HG03039 (cell line): ENCODE measurements at regions not wholly inside any gene's neighbourhood (a gene's known extent, or its start where the extent isn't known, plus 50 kb on each side); places are given as distances from the start of the nearest gene placed in this dataset.
A peak's percentile ranks its signal among the peaks of the same experiment; 100 is the strongest.

Experiments used
- ATAC-seq: cut with Tn5 transposase; IDR thresholded peaks from one replicate; pipeline ENCODE4 v1.9.1; 2021; ENCODE audit warnings: mild to moderate bottlenecking, moderate library complexity; ENCODE audit not compliant: unreplicated experiment

DNA sequence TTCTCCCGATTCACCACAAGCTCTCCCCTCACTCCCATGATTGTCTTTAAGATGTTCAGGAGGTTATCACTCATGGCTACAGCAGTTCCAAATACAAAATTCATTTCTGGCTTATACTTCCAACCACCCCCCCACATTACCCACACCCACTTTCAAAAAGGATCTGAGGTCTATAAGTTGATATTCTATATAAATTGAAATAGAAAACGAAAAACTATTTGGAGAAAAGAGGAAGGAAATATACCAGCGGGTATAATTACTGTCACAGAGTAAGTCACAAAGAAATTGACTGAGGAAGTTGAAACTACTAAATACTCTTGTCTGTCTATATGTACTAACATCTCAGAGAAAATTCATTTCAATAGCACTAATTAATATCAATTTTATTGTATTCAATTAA is 112.7 kb upstream of the TNFAIP3 start:
- no peak for ATAC-seq

- ATAC-seq = no peak
Measured at GRCh38 chr6:137754866-137755265, 112.2 kb upstream of the TNFAIP3 start.

- no peak for ATAC-seq
Measured at GRCh38 chr6:137755284-137755683, 111.8 kb upstream of the TNFAIP3 start.

- no peak for ATAC-seq
Measured at GRCh38 chr6:137756788-137757187, 110.3 kb upstream of the TNFAIP3 start.

GRCh38 chr6:137758661-137759060 is 108.4 kb upstream of the TNFAIP3 start:
- ATAC-seq = no peak

DNA sequence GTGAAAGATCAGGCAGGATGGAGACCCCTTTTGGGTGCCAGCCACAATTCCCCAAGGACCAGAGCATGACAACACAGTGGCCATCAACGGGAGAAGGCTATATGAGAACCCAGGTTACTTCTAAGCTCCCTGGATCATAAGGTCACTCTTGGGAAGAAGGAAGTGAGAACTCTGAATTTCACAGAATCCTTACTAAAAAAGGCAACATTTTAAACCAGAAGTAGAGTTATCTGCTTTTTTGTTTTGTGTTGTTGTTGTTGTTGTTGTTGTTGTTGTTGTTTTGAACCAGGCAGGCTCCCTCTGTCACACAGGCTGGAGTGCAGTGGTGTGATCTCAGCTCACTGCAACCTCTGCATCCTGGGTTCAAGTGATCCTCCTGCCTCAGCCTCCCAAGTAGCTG is 107.4 kb upstream of the TNFAIP3 start:
- ATAC-seq = no peak

DNA sequence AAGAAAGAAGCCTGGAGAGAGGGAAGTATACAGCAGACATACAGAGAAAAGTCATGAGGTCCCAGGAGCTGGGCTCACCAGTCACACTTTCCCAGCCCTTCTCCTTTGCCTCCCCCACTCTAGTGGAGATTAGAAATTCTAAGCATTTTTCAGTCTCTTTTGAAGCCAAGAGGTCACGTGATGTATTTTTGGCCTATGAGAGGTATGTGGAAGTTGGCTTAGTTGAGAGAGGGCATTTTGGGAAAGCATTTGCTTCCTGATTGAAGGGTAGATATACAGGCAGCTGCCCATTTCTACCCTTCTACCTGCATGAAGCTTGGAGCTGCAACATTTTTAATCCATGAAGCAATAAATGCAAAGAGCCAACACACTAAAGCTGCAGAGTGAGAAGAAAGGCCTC is 106.0 kb upstream of the TNFAIP3 start:
- no peak for ATAC-seq

- no peak for ATAC-seq
Measured at GRCh38 chr6:137761487-137761886, 105.6 kb upstream of the TNFAIP3 start.

- no peak for ATAC-seq
Measured at GRCh38 chr6:137762168-137763090, 104.6 kb upstream of the TNFAIP3 start.

GRCh38 chr6:137763436-137763835 is 103.6 kb upstream of the TNFAIP3 start:
- ATAC-seq = no peak

- no peak for ATAC-seq
Measured at GRCh38 chr6:137763886-137764285, 103.2 kb upstream of the TNFAIP3 start.

- ATAC-seq = no peak
Measured at GRCh38 chr6:137764464-137764863, 102.6 kb upstream of the TNFAIP3 start.

DNA sequence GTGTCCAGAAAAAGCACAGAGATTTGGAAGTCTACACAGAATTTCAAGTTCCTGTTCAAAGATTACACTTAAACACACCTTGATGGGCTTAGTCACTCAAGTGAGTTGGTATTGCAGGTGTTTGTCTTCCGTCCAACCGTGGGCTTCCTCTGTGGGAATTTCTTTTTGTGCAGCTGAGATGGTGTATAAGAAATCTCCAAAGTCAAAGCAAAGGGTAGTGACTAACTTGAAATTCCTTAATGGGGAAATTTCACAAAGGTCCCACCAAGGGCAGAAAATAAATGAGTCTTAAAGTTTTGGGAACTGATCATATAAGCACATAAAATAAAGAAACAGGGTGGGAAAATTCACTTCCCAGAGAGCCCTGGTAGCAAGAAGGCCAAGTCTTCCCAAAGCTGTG is 102.0 kb upstream of the TNFAIP3 start:
- ATAC-seq = no peak

DNA sequence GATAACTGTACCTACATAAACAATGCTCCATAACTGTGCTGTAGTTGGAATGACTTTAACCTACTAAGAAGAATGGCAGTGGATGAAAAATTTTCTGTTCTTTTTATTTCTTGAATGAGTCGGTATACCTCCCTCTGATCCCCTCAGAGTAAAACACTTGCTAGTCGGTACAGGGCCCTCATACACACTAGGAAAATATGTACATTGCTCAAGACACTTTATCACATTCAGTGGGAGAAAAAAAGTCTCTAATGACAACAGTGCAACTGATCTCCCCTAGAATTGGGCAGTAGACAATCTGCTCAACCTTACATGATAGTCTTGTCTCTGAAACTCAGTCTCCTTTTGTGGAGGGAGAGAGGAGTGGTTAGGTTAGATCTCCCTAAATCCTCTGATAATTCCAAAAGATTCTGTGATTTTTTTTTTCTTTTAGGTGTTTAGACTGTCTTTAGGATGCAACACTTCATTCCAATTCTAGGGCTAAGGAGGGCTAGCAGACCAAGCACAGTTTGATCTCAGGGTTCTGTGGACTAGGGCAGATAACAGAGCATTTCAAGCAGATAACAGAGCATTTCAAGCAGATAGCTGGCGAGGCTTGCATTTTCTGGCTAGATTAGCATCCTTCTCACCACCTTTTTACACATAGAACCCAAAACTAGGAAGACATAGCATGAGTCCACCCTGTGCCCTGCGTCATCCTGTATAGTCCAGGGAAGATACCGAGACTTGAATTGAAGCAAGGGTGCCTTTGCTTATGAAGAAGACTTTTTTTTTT is 100.3 kb upstream of the TNFAIP3 start:
- no peak for ATAC-seq

DNA sequence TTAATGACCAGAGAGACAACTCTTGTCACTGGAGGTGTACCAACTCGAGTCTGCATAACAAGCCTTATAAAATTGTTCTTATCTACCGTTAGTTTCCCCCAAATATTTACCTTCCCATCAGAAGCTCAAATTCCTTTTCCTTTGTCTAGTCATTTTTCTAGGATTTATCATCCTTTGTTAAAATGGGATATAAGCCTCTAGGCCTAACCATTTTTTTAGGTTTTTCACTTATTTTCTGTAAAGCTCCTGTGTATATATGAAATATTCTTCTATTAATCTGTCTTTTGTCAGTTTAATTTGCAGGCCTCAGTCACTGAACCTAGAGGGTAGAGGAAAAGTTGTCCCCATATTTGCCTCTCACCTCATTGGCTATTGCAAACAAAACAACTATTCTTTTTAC is 99.6 kb upstream of the TNFAIP3 start:
- no peak for ATAC-seq

DNA sequence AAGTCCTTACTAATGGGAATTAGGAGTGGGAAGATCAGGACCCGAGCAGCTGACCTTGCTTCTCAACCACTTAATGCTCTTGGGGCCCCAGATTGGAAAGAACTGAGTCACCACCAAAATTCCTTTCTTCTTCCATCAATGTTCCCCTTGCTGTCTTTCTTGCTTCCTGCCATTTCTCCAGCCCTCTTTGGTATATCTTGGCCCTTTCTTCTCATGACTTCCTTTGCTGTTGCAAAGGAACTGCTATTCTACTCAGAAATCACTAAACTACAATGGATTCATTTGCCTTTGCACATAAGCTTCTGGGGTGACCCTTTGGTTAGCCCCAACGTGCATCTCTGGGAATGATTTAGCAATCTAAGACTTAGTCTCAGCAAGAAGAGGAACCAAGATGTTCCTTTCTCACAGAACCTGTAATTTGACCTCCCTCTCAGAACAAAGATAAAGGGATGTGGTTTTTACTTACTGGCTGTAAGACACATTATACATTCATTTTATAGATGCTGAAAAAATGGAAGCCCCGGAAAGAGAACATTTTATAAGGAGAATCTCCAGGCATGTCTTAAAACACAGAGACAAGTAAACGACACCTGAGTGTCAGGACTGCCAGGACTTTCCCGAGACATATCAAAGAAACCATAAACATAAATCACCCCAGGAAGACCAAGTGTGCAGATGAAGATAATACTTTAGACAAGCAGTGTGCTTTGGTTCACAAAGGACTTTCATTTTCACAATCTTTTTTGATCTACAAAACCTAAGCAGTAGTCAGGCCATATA is 99.0 kb upstream of the TNFAIP3 start:
- peak; percentile 72 for ATAC-seq

- no peak for ATAC-seq
Measured at GRCh38 chr6:137768935-137769334, 98.1 kb upstream of the TNFAIP3 start.

- no peak for ATAC-seq
Measured at GRCh38 chr6:137769797-137770362, 97.2 kb upstream of the TNFAIP3 start.

DNA sequence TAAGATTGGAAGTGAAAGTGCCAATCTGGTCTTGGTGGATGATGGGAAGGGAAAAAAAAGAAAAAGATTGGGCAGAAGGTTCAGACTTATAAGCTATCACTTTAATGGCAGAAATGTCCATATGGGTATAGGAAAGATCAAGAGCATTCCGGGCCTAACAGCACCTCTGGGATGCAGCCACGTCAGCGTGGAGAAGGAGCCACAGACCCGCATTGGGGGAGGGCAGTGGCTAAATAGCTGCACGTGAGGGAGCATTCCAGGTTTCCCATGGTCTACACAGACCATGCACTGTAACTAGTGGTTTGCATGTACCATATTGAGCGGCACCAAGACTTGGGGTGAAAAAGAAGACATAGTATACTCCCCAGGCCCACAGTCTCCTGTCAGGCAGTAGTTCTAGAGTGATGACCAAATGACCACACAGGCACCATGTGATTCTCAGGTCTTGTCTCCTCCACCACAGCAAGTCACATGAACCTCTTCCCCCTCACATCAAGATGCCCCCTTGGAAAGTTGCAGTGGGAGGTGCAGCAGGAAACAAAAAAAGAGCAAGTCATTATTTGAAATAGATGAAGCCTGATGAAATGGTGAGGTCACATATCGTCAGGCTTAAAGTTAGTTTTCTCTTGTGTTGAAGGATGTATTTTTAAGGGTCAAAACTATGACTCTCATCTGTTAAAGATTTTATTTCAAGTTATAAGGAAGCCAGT is 94.4 kb upstream of the TNFAIP3 start:
- ATAC-seq = no peak

DNA sequence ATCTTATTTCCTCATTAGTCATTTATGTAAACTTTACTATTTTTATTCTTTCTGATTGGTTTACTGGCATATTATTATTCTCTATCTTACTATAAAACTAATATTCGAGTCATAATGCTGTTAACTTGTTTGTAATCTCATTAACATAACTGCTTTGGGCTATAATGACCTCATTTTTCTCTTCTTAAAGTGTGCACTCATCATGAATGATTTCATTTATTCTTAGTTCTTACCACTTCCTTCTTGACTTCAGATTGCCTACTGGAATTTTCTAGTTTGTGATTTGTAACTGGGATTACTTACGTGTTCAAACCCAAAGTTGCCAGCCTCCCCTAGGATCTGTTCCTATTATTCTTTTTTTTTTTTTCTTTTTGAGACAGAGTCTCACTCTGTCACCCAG is 91.8 kb upstream of the TNFAIP3 start:
- no peak for ATAC-seq
